ENCODE measurements at regions not wholly inside any gene's neighbourhood (a gene's known extent, or its start where the extent isn't known, plus 50 kb on each side); places are given as distances from the start of the nearest gene placed in this dataset.
"Not testable (repeated sequence)": the region's sequence is repeated elsewhere in the genome, so short reads cannot be mapped to it uniquely, and the experiment has no call there.

DNA sequence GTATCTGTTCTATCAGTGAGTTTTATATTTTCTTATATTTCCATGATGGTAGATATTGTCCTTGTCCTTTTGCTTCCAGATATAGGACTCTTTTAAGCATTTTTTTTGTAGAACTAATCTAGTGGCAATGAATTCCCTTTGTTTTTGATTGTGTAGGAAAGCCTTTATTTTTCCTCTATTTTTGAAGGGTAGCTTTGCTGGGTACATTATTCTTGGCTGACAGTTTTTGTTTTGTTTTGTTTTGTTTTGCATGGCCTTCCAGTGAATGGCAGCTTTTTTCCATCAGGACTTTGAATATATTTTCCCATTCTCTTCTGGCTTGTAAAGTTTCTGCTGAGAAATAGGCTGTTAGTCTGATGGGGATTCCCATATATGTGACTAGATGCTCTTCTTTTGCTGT is 70.2 kb upstream of the MUCL1 start:
- Histone ChIP-seq H3K36me3 (replicated peaks in 1 of 2; ENCODE audit: control insufficient read depth in 1 of 2, insufficient read depth in 2 of 2, low read length in 1 of 2) (no peaks in the 10 kb centered on the region), H3K9me2 (no peaks in the 10 kb centered on the region), H3K4me3 (ENCODE audit: low read depth in 2 of 2, low read length in 1 of 2) (no peak overlapping the region), H3K9me3 (no peaks in the 10 kb centered on the region), H3K4me2 (no peak overlapping the region), H2AFZ (ENCODE audit: low read depth) (no peak overlapping the region), H3K4me1 (ENCODE audit: control insufficient read depth in 1 of 2, insufficient read depth in 2 of 2, low read depth in 1 of 2, low read length in 1 of 2) (no peaks in the 10 kb centered on the region), H3K27me3 (ENCODE audit: insufficient read depth) (no peaks in the 10 kb centered on the region), H4K20me1 (ENCODE audit: insufficient read depth) (no peaks in the 10 kb centered on the region), H3K79me2 (ENCODE audit: insufficient read depth) (no peaks in the 10 kb centered on the region), H3F3A (replicated peaks; ENCODE audit: insufficient read depth) (no peaks in the 10 kb centered on the region), H3K27ac (ENCODE audit: low read depth in 2 of 2, low read length in 1 of 2) (no peak overlapping the region), H3K9ac (no peak overlapping the region)
- no peak for TF ChIP-seq TEAD4 (IDR thresholded peaks at IDR 0.05; ENCODE audit: borderline replicate concordance, insufficient read depth)
- TF ChIP-seq SMC3 (IDR thresholded peaks at IDR 0.05; ENCODE audit: low read depth, low read length), result no peak
- TF ChIP-seq YY1 (IDR thresholded peaks at IDR 0.05; ENCODE audit: low read depth), result no peak
- no peak for TF ChIP-seq EZH2phosphoT487 (IDR thresholded peaks at IDR 0.05; ENCODE audit: borderline replicate concordance, low read depth)
- no peak for TF ChIP-seq USF2 (IDR thresholded peaks at IDR 0.05; ENCODE audit: borderline replicate concordance, low read depth, low read length)
- TF ChIP-seq POLR2AphosphoS5 (IDR thresholded peaks at IDR 0.05; ENCODE audit: low read depth, low read length), result no peak
- no peak for TF ChIP-seq EP300 (IDR thresholded peaks at IDR 0.05; ENCODE audit: borderline replicate concordance in 1 of 2, low read depth in 1 of 2, low read length in 1 of 2)
- TF ChIP-seq, protein P1, sequence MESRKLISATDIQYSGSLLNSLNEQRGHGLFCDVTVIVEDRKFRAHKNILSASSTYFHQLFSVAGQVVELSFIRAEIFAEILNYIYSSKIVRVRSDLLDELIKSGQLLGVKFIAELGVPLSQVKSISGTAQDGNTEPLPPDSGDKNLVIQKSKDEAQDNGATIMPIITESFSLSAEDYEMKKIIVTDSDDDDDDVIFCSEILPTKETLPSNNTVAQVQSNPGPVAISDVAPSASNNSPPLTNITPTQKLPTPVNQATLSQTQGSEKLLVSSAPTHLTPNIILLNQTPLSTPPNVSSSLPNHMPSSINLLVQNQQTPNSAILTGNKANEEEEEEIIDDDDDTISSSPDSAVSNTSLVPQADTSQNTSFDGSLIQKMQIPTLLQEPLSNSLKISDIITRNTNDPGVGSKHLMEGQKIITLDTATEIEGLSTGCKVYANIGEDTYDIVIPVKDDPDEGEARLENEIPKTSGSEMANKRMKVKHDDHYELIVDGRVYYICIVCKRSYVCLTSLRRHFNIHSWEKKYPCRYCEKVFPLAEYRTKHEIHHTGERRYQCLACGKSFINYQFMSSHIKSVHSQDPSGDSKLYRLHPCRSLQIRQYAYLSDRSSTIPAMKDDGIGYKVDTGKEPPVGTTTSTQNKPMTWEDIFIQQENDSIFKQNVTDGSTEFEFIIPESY (IDR thresholded peaks at IDR 0.05; ENCODE audit: borderline replicate concordance, low read depth), result no peak
- TF ChIP-seq IRF3 (IDR thresholded peaks at IDR 0.05; ENCODE audit: low read depth, low read length), result no peak
- no peak for TF ChIP-seq ELF1 (IDR thresholded peaks at IDR 0.05)
- TF ChIP-seq NRF1 (IDR thresholded peaks at IDR 0.05; ENCODE audit: low read depth, low read length), result no peak
- TF ChIP-seq, protein P2, sequence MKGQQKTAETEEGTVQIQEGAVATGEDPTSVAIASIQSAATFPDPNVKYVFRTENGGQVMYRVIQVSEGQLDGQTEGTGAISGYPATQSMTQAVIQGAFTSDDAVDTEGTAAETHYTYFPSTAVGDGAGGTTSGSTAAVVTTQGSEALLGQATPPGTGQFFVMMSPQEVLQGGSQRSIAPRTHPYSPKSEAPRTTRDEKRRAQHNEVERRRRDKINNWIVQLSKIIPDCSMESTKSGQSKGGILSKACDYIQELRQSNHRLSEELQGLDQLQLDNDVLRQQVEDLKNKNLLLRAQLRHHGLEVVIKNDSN (IDR thresholded peaks at IDR 0.05; ENCODE audit: borderline replicate concordance, low read depth), result no peak
- no peak for TF ChIP-seq GABPA (IDR thresholded peaks at IDR 0.05; ENCODE audit: low read depth)
- TF ChIP-seq FOSL2 (IDR thresholded peaks at IDR 0.05; ENCODE audit: borderline replicate concordance, low read depth), result no peak
- TF ChIP-seq, protein P3, sequence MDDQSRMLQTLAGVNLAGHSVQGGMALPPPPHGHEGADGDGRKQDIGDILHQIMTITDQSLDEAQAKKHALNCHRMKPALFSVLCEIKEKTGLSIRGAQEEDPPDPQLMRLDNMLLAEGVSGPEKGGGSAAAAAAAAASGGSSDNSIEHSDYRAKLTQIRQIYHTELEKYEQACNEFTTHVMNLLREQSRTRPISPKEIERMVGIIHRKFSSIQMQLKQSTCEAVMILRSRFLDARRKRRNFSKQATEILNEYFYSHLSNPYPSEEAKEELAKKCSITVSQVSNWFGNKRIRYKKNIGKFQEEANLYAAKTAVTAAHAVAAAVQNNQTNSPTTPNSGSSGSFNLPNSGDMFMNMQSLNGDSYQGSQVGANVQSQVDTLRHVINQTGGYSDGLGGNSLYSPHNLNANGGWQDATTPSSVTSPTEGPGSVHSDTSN (IDR thresholded peaks at IDR 0.05), result no peak
- TF ChIP-seq, protein P4, sequence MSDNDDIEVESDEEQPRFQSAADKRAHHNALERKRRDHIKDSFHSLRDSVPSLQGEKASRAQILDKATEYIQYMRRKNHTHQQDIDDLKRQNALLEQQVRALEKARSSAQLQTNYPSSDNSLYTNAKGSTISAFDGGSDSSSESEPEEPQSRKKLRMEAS (IDR thresholded peaks at IDR 0.05; ENCODE audit: low read depth), result no peak
- no peak for TF ChIP-seq JUND (IDR thresholded peaks at IDR 0.05)
- DNase-seq, result no peak
- CTCF ChIA-PET, result interaction anchor here (1.0 kb wide), 1 partner anchor 35 kb away, joined by 3 read pairs; no protein-coding TSS in a partner anchor
- POLR2A ChIA-PET, result no interaction called here

- H3K4me1 ChIP-seq (ENCODE audit: control insufficient read depth in 1 of 2, insufficient read depth in 2 of 2, low read depth in 1 of 2, low read length in 1 of 2); DNase-seq; H3K4me3 ChIP-seq (ENCODE audit: low read depth in 2 of 2, low read length in 1 of 2); H3K79me2 ChIP-seq (ENCODE audit: insufficient read depth); CTCF ChIA-PET; H3K4me2 ChIP-seq; H2AFZ ChIP-seq (ENCODE audit: low read depth); H3K27me3 ChIP-seq (ENCODE audit: insufficient read depth); H4K20me1 ChIP-seq (ENCODE audit: insufficient read depth); H3F3A ChIP-seq (replicated peaks; ENCODE audit: insufficient read depth); H3K9ac ChIP-seq; H3K36me3 ChIP-seq (replicated peaks in 1 of 2; ENCODE audit: control insufficient read depth in 1 of 2, insufficient read depth in 2 of 2, low read length in 1 of 2); H3K9me3 ChIP-seq; POLR2A ChIA-PET; H3K27ac ChIP-seq (ENCODE audit: low read depth in 2 of 2, low read length in 1 of 2); H3K9me2 ChIP-seq: not testable (repeated sequence)
- 0% methylated on average over 1 of the region's 1 CpG for WGBS (ENCODE audit: low lambda C conversion rate)
Measured at GRCh38 chr12:54777031-54777430, 77.3 kb upstream of the MUCL1 start.

Data from SK-N-SH (cell line).